ENCODE measurements at regions not wholly inside any gene's neighbourhood (a gene's known extent, or its start where the extent isn't known, plus 50 kb on each side); places are given as distances from the start of the nearest gene placed in this dataset.

DNA sequence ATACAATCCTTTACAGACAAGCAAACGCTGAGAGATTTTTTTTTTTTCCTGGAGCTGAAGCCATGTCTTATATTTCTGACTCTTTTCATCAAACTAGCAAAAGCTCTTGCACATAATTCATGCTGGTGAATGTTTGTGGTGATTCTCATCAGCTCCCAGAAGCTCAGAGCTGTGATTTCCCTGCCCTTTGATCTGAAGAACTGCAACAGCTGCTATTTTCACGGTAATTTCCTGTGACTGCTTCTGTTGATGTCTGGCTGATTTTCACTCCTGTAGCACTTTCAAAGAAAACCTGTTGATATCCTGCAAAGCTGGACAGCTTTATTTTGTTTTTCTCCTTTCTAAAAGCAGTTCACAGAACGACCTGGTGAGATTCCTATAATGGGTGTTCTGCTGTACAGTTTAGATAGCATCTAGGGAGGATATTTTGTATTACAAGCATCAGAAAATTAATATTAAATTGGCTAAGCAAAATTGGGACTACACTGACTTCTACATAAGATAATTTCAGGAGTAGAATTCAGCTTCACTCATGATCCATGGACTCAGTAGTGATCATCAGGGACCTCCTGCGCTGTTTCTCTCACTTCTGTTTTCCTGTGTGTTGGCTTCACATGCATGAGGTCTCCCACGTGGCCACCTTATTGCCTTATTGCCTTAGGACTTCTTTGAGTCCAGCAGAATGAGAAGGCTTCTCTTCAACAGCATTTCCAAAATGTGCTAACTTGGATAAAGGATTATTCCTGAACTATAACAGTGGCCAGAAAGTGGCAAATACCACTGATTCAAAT is 1111.6 kb upstream of the SORCS1 start:
- no peak for DNase-seq

- DNase-seq, result no peak
Observed at GRCh38 chr10:108260383-108260906, 1095.9 kb upstream of the SORCS1 start.

DNA sequence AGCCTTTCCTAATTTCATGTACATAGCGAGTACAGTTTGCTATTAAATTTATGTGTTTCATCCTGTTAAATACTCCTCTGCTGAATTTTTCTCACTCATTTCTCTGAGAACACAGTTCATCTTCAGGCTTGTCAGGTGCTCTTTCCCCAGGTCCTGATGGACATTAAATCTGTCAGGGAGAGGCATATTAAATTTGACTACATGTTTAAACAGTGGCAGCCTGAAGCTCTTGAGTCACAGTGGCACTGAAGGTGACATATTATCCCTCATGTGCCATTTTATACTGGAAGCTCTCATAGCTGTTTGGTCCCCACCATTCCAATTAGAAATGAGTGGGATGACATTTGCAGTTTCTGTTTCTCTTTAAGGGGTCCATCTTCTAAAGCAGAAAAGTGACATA is 1089.6 kb upstream of the SORCS1 start:
- DNase-seq, result no peak

DNA sequence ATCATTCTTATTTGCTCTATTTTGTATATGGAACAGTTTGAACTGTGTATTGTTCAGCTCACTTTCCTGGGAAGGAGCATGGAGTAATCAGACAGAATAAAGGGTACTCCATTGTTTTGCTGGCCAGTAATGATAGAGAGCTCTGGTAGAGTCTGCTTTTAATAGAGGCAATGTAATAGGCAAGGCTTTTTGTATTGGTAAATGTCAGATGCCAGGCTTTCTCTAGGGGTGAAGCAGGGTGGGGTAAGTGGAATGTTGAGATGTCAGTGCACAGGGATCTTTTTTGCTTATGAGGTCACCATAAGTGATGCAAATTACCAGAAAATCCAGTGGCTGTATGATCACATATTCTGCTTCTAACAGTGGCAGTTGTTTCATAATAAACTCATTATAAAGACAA is 1088.3 kb upstream of the SORCS1 start:
- no peak for DNase-seq

- DNase-seq, result no peak
Observed at GRCh38 chr10:108250936-108251620, 1086.6 kb upstream of the SORCS1 start.

GRCh38 chr10:108249940-108250339 is 1085.4 kb upstream of the SORCS1 start:
- no peak for DNase-seq

DNA sequence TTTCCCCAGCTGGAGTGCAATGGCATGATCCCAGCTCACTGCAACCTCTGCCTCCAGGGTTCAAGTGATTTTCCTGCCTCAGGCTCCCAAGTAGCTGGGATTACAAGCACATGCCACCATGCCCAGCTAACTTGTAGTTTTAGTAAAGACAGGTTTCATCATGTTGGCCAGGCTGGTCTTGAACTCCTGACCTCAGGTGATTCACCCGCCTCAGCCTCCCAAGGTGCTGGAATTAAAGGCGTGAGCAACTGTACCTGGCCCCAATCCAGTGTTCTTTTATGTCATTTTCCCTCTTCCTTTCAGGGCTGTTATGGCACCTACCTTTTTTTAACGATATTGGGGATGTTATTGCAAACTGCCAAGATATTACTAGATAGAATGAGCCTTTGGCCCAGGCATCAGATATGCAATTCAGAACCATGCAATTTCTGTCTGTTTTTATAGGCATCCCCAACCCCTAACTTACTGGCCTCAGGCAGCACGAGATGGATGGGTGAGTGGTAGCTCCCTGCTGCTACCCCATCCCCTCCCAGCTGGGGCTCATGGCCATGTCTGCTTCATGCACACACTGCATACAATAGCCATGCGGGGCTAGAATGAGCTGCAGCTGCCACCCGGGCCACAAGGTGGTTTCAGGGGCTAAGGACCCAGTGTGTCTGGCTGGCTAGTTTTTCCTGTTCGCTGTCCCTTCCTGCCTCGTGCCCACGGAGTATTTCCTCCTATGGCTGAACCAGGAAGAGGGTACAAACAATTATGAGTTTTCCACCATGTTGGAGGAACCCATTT is 1080.1 kb upstream of the SORCS1 start:
- no peak for DNase-seq

GRCh38 chr10:108241166-108241565 is 1076.7 kb upstream of the SORCS1 start:
- no peak for DNase-seq

- DNase-seq, result no peak
Observed at GRCh38 chr10:108238261-108238660, 1073.8 kb upstream of the SORCS1 start.

DNA sequence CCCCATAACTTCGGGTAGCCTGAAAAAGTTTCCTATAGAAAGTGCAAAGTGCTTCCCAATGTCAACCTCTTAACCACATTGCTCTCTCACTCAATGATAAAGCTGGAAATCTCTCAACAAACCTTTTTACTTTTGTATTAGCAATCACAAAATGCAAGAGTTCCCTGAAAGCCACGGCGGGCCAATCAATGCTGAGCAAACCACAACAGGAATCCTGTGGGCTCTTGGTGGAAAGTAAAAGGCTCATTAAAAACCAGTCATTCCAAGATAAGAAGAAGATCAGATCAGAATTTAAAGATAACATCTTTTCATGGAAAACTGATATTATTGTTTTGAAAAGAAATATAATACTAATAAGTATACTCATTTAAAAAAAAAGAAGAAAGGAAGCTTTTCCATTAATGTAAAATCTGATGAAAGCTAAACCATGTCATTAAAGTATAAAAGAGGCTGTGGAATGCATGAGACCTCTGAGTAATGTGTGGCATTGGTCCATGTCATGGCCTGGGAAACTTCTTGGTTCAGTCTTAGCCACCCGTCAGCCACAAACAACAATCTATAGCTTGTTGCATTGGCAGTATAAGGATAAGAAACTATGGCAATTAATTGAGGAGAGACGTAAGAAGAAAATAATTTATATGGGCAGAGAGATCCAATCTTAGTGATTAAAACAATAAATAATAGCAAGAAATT is 1066.1 kb upstream of the SORCS1 start:
- no peak for DNase-seq

DNA sequence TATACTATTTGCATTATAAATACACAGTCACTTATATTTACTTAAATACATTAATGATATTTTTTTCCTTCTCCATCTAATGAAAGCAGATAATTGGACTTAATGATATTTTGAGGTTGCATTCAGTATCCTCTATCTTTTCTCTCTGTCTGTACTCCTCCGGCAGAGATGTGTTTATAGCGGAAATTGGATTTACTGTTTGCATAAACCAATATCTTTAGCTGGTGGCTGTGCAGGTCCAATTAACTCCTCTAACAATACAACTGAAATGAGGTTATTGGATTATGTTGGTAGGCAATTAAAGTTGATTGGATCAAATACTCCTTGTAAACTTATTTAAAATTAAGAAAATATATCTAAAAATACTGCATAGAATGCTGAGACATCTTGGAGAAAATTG is 1044.2 kb upstream of the SORCS1 start:
- DNase-seq, result no peak

GRCh38 chr10:108208038-108208437 is 1043.5 kb upstream of the SORCS1 start:
- no peak for DNase-seq

DNA sequence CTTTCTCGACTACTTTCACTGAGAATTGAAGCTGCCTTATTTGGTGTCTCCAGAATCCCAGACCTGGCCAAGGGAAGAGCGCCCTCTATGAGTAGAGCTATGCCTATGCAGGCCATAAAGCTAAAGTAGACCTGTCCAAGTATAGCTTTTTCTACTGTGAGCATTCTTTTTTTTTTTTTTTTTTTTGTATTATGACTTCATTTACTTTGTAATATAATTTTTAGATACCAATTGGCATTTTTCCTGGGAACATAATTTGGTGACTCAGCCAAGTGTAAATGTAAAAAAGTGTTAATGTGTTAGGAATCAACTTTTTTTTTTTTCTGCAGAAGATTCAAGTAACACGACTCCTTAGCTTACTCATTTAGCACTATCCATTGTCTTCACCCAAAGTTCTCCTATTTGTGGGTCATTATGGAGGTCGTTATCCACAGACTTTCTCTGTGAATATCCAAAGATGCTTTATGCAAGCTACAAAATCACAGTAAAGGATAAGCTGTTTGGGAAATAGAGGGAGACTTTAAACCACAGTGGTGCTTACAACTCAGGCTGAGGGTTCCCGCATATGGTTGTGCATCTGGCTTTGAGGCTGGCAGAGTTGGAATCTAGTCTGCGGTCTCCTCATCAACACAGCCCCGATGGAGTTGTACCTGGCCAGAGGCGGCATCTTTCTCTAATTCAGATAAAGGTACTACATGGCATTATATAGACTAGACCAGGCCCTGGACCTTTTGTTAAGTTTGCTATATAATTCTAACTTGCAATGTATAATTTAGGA is 1040.2 kb upstream of the SORCS1 start:
- DNase-seq, result no peak

GRCh38 chr10:108203905-108204527 is 1039.5 kb upstream of the SORCS1 start:
- no peak for DNase-seq

- DNase-seq, result no peak
Observed at GRCh38 chr10:108187408-108188012, 1023.0 kb upstream of the SORCS1 start.

DNA sequence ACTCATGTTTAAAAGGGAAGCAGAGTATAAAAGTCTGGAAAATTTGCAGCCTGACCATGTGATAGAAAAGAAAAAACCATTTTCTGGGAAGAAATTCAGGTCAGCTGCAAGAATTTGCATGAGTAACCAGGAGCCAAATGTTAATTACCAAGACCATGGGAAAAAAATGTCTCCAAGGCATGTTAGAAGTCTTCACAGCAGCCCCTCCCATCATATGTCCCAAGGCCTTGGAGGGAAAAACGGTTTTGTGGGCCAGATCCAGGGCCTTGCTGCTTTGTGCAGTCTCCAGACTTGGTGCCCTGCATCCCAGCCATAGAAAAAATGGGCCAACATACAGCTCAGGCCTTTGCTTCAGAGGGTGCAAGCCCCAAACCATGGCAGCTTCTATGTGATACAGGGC is 1019.6 kb upstream of the SORCS1 start:
- no peak for DNase-seq

GRCh38 chr10:108180878-108181277 is 1016.4 kb upstream of the SORCS1 start:
- no peak for DNase-seq

GRCh38 chr10:108169846-108170245 is 1005.3 kb upstream of the SORCS1 start:
- no peak for DNase-seq

DNA sequence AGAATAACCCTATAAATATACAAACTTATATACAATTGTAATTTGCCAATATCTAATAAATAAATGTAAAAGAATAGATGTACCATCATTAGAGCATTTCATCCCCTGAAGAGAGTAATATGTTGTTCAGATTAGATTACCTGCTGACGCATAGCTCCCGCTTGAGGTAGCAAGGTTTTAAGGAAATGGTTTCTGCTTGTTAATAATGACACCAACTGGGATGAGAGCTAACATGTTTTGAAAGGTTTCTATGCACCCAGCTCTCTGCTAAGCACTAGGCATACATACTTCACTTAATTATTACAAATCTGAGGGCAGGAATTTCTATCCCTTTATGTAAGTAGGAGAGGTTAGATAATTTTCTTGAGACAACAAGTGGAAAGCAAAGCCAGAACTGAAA is 1003.3 kb upstream of the SORCS1 start:
- no peak for DNase-seq

DNA sequence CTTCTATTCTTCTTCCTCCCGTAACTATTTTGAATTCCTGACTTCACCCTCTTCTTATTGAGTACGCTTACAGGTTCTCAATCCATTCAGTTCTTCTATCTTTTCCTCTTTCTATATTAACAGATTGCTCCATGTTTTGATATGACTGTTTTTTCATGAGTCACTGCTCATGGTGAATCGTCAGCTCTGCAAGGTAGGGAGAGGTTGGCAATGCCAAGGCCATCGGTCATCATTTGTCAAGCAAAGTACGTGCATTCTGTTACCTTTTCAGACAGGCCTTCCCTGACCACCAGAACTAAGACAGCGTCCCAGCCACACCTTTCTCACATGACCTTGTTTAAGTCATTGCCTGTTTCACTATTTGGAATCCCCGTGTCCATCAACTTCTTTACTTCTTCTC is 1001.9 kb upstream of the SORCS1 start:
- DNase-seq, result no peak

DNA sequence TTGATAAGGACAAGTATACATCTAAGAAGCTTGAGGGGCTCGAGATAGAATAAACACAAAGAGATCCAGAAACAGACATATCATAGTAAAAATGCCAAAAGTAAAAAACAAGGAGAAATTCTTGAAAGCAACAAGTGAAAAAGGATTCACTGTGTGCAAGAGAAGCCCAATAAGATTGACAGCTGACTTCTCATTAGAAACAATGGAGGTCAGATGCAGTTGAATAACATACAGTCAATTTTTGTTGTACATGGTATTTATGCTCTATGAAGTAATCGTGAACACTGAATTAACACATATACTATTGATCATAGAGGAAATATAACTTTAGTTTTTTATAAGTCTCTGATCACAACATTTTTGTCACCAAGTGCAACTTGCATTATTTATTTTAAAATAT is 982.8 kb upstream of the SORCS1 start:
- DNase-seq, result no peak
